ENCODE measurements at regions not wholly inside any gene's neighbourhood (a gene's known extent, or its start where the extent isn't known, plus 50 kb on each side); places are given as distances from the start of the nearest gene placed in this dataset.

- no peak for TF ChIP-seq GABPA (IDR thresholded peaks at IDR 0.05 in 1 of 2, conservative IDR thresholded peaks at IDR 0.05 in 1 of 2)
- TF ChIP-seq, protein P1, sequence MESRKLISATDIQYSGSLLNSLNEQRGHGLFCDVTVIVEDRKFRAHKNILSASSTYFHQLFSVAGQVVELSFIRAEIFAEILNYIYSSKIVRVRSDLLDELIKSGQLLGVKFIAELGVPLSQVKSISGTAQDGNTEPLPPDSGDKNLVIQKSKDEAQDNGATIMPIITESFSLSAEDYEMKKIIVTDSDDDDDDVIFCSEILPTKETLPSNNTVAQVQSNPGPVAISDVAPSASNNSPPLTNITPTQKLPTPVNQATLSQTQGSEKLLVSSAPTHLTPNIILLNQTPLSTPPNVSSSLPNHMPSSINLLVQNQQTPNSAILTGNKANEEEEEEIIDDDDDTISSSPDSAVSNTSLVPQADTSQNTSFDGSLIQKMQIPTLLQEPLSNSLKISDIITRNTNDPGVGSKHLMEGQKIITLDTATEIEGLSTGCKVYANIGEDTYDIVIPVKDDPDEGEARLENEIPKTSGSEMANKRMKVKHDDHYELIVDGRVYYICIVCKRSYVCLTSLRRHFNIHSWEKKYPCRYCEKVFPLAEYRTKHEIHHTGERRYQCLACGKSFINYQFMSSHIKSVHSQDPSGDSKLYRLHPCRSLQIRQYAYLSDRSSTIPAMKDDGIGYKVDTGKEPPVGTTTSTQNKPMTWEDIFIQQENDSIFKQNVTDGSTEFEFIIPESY (IDR thresholded peaks at IDR 0.05), result no peak
- no peak for TF ChIP-seq HNF4A (conservative IDR thresholded peaks at IDR 0.05)
- TF ChIP-seq SP1 (IDR thresholded peaks at IDR 0.05), result no peak
- no peak for TF ChIP-seq EGR1 (IDR thresholded peaks at IDR 0.05; ENCODE audit: low read depth in 2 of 2)
- TF ChIP-seq CTCF (IDR thresholded peaks at IDR 0.05; ENCODE audit: low read depth, low read length, missing input control), result no peak
- no peak for TF ChIP-seq RXRA (IDR thresholded peaks at IDR 0.05)
- no peak for TF ChIP-seq YY1 (IDR thresholded peaks at IDR 0.05)
- no peak for TF ChIP-seq HNF4G (IDR thresholded peaks at IDR 0.05)
- no peak for TF ChIP-seq FOXA1 (IDR thresholded peaks at IDR 0.05)
- TF ChIP-seq TAF1 (conservative IDR thresholded peaks at IDR 0.05), result no peak
- no peak for TF ChIP-seq JUND (IDR thresholded peaks at IDR 0.05)
- TF ChIP-seq, protein P2, sequence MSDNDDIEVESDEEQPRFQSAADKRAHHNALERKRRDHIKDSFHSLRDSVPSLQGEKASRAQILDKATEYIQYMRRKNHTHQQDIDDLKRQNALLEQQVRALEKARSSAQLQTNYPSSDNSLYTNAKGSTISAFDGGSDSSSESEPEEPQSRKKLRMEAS (IDR thresholded peaks at IDR 0.05), result no peak
- Histone ChIP-seq H3K27ac (ENCODE audit: low read depth in 1 of 2, low read length in 2 of 2) (no peak overlapping the region), H3K4me1 (ENCODE audit: control insufficient read depth in 4 of 4, insufficient read depth in 4 of 4, low read length in 3 of 4) (no peaks in the 10 kb centered on the region), H3K4me3 (ENCODE audit: low read depth in 1 of 3, low read length in 3 of 3) (no peak overlapping the region), H3K36me3 (ENCODE audit: control insufficient read depth in 4 of 4, insufficient read depth in 3 of 4, low read depth in 1 of 4, low read length in 3 of 4) (no peaks in the 10 kb centered on the region), H3K9ac (ENCODE audit: low read depth in 1 of 2, low read length in 2 of 2) (no peak overlapping the region), H3K27me3 (ENCODE audit: control insufficient read depth in 4 of 4, insufficient read depth in 4 of 4, low read length in 3 of 4) (peaks cover 0 to 5% (median 0%) of the 10 kb centered on the region in 4 donors), H3K9me3 (ENCODE audit: control insufficient read depth in 4 of 4, low read length in 3 of 4) (no peaks in the 10 kb centered on the region)
- DNase-seq (ENCODE audit: low spot score), result no peak
- WGBS, result 63% methylated on average over 3 of the region's 3 CpGs
Measured at GRCh38 chr18:73869182-73869581, 278.5 kb downstream of the FBXO15 start.

- TF ChIP-seq GABPA (IDR thresholded peaks at IDR 0.05 in 1 of 2, conservative IDR thresholded peaks at IDR 0.05 in 1 of 2) (no peak), FOXA2 (IDR thresholded peaks at IDR 0.05) (no peak), ATF3 (IDR thresholded peaks at IDR 0.05) (no peak)
- H3K27ac ChIP-seq (ENCODE audit: low read depth in 1 of 2, low read length in 2 of 2), result no peak overlapping the region
- 70% methylated on average over 6 of the region's 6 CpGs for WGBS
Measured at GRCh38 chr18:73861771-73862170, 285.9 kb downstream of the FBXO15 start.

GRCh38 chr18:73859837-73860397, 287.7 kb downstream of the FBXO15 start:
- 77% methylated on average over 9 of the region's 9 CpGs for WGBS
- Histone ChIP-seq H3K9me3 (ENCODE audit: control insufficient read depth in 4 of 4, low read length in 3 of 4) (no peaks in the 10 kb centered on the region), H3K9ac (ENCODE audit: low read depth in 1 of 2, low read length in 2 of 2) (no peak overlapping the region), H3K4me1 (ENCODE audit: control insufficient read depth in 4 of 4, insufficient read depth in 4 of 4, low read length in 3 of 4) (no peaks in the 10 kb centered on the region), H3K27me3 (ENCODE audit: control insufficient read depth in 4 of 4, insufficient read depth in 4 of 4, low read length in 3 of 4) (peaks cover 0 to 9% (median 0%) of the 10 kb centered on the region in 4 donors), H3K27ac (ENCODE audit: low read depth in 1 of 2, low read length in 2 of 2) (no peak overlapping the region), H3K36me3 (ENCODE audit: control insufficient read depth in 4 of 4, insufficient read depth in 3 of 4, low read depth in 1 of 4, low read length in 3 of 4) (no peaks in the 10 kb centered on the region), H3K4me3 (ENCODE audit: low read depth in 1 of 3, low read length in 3 of 3) (no peak overlapping the region)
- no peak for TF ChIP-seq ATF3 (IDR thresholded peaks at IDR 0.05)
- TF ChIP-seq TAF1 (conservative IDR thresholded peaks at IDR 0.05), result no peak
- no peak for TF ChIP-seq HNF4A (conservative IDR thresholded peaks at IDR 0.05)
- TF ChIP-seq, protein P1 (IDR thresholded peaks at IDR 0.05), result no peak
- TF ChIP-seq YY1 (IDR thresholded peaks at IDR 0.05), result no peak
- TF ChIP-seq JUND (IDR thresholded peaks at IDR 0.05), result no peak
- no peak for TF ChIP-seq GABPA (IDR thresholded peaks at IDR 0.05 in 1 of 2, conservative IDR thresholded peaks at IDR 0.05 in 1 of 2)
- TF ChIP-seq REST (IDR thresholded peaks at IDR 0.05), result no peak
- no peak for TF ChIP-seq NR2F2 (IDR thresholded peaks at IDR 0.05)
- no peak for DNase-seq (ENCODE audit: low spot score)

More at GRCh38 chr18:73861771-73862170, 285.9 kb downstream of the FBXO15 start:
- Histone ChIP-seq H3K4me1 (ENCODE audit: control insufficient read depth in 4 of 4, insufficient read depth in 4 of 4, low read length in 3 of 4) (no peaks in the 10 kb centered on the region), H3K9ac (ENCODE audit: low read depth in 1 of 2, low read length in 2 of 2) (no peak overlapping the region), H3K9me3 (ENCODE audit: control insufficient read depth in 4 of 4, low read length in 3 of 4) (no peaks in the 10 kb centered on the region), H3K36me3 (ENCODE audit: control insufficient read depth in 4 of 4, insufficient read depth in 3 of 4, low read depth in 1 of 4, low read length in 3 of 4) (no peaks in the 10 kb centered on the region), H3K4me3 (ENCODE audit: low read depth in 1 of 3, low read length in 3 of 3) (no peak overlapping the region), H3K27me3 (ENCODE audit: control insufficient read depth in 4 of 4, insufficient read depth in 4 of 4, low read length in 3 of 4) (peaks cover 0 to 9% (median 0%) of the 10 kb centered on the region in 4 donors)
- DNase-seq (ENCODE audit: low spot score), result no peak

Measured in liver (tissue), 8 donors.